Osteoblast (primary cell): ENCODE measurements at regions not wholly inside any gene's neighbourhood (a gene's known extent, or its start where the extent isn't known, plus 50 kb on each side); places are given as distances from the start of the nearest gene placed in this dataset.

Experiments used
- DNase-seq: peaks from one replicate; pipeline ENCODE4 v3.0.0; 2011; ENCODE audit warnings: low spot score, mixed read lengths; ENCODE audit not compliant: insufficient read length; ENCODE audit errors: missing footprints
- H2AFZ ChIP-seq: 2 replicates; pipeline ENCODE4 v1.6.0; 2011; ENCODE audit warnings: mild to moderate bottlenecking, low read length
- H3K27ac ChIP-seq: 2 replicates; pipeline ENCODE4 v1.5.1; 2011; ENCODE audit warnings: mild to moderate bottlenecking, low read depth, low read length, moderate library complexity
- H3K27me3 ChIP-seq: 2 replicates; pipeline ENCODE4 v1.6.0; 2012; ENCODE audit warnings: mild to moderate bottlenecking, control low read depth, inconsistent platforms, low read length, moderate library complexity; ENCODE audit not compliant: insufficient read depth
- H3K36me3 ChIP-seq: 2 replicates; pipeline ENCODE4 v1.5.1; 2011; ENCODE audit warnings: mild to moderate bottlenecking, low read length, control low read depth, moderate library complexity; ENCODE audit not compliant: insufficient read depth
- H3K4me1 ChIP-seq: 2 replicates; pipeline ENCODE4 v1.5.1; 2011; ENCODE audit warnings: mild to moderate bottlenecking, low read length, control low read depth, moderate library complexity; ENCODE audit not compliant: insufficient read depth
- H3K4me2 ChIP-seq: 2 replicates; pipeline ENCODE4 v1.6.0; 2011; ENCODE audit warnings: mild to moderate bottlenecking, low read length; ENCODE audit not compliant: insufficient read depth
- H3K4me3 ChIP-seq: fragments of 200-600 bp; sonication (generic); 3 replicates; pipeline ENCODE4 v1.5.1; 2012; ENCODE audit warnings: mild to moderate bottlenecking, low read length, inconsistent platforms; ENCODE audit not compliant: insufficient read depth
- H3K79me2 ChIP-seq: 2 replicates; pipeline ENCODE4 v1.6.0; 2012; ENCODE audit warnings: mild to moderate bottlenecking, low read length, control low read depth, inconsistent platforms; ENCODE audit not compliant: insufficient read depth
- H3K9me3 ChIP-seq: 2 replicates; pipeline ENCODE4 v1.5.1; 2011; ENCODE audit warnings: low read depth, low read length, control low read depth
- H4K20me1 ChIP-seq: 2 replicates; pipeline ENCODE4 v1.6.0; 2012; ENCODE audit warnings: mild to moderate bottlenecking, low read length, control low read depth; ENCODE audit not compliant: insufficient read depth
- CTCF ChIP-seq: IDR thresholded peaks from 2 replicates; pipeline ENCODE4 v1.5.1; 2011; ENCODE audit warnings: mild to moderate bottlenecking, low read depth, low read length, moderate library complexity; ENCODE audit errors: extremely low read depth

- no peaks in the 10 kb centered on the region for H3K4me1 ChIP-seq
- no peaks in the 10 kb centered on the region for H4K20me1 ChIP-seq
- no peaks in the 10 kb centered on the region for H3K36me3 ChIP-seq
- TF ChIP-seq CTCF, result no peak
- no peak for DNase-seq
- H3K27ac ChIP-seq, result no peak overlapping the region
- no peaks in the 10 kb centered on the region for H3K79me2 ChIP-seq
- no peaks in the 10 kb centered on the region for H3K9me3 ChIP-seq
- H2AFZ ChIP-seq, result no peak overlapping the region
- no peak overlapping the region for H3K4me3 ChIP-seq
- no peak overlapping the region for H3K4me2 ChIP-seq
- H3K27me3 ChIP-seq, result no peaks in the 10 kb centered on the region
Observed at GRCh38 chr5:4087110-4087509, 491.5 kb downstream of the IRX1 start.

GRCh38 chr5:4089087-4089486, 493.5 kb downstream of the IRX1 start:
- Histone ChIP-seq H3K4me2 (no peak overlapping the region), H4K20me1 (no peaks in the 10 kb centered on the region), H3K36me3 (no peaks in the 10 kb centered on the region), H3K27me3 (no peaks in the 10 kb centered on the region), H3K9me3 (no peaks in the 10 kb centered on the region), H3K4me3 (no peak overlapping the region), H3K79me2 (no peaks in the 10 kb centered on the region), H3K4me1 (no peaks in the 10 kb centered on the region), H3K27ac (no peak overlapping the region), H2AFZ (no peak overlapping the region)
- no peak for TF ChIP-seq CTCF
- no peak for DNase-seq

- Histone ChIP-seq H3K9me3 (no peaks in the 10 kb centered on the region), H3K79me2 (no peaks in the 10 kb centered on the region), H2AFZ (no peak overlapping the region), H3K4me2 (no peak overlapping the region), H3K27ac (no peak overlapping the region), H3K4me1 (no peaks in the 10 kb centered on the region), H3K27me3 (no peaks in the 10 kb centered on the region), H3K36me3 (no peaks in the 10 kb centered on the region), H4K20me1 (no peaks in the 10 kb centered on the region), H3K4me3 (no peak overlapping the region)
- DNase-seq, result no peak
- no peak for TF ChIP-seq CTCF
Observed at GRCh38 chr5:4093236-4093635, 497.6 kb downstream of the IRX1 start.

- Histone ChIP-seq H2AFZ (no peak overlapping the region), H3K79me2 (no peaks in the 10 kb centered on the region), H3K36me3 (no peaks in the 10 kb centered on the region), H3K9me3 (no peaks in the 10 kb centered on the region), H3K4me1 (no peaks in the 10 kb centered on the region), H3K4me2 (no peak overlapping the region), H3K4me3 (no peak overlapping the region), H4K20me1 (no peaks in the 10 kb centered on the region), H3K27ac (no peak overlapping the region), H3K27me3 (no peaks in the 10 kb centered on the region)
- DNase-seq, result no peak
- no peak for TF ChIP-seq CTCF
Observed at GRCh38 chr5:4093970-4094369, 498.3 kb downstream of the IRX1 start.
